GM19372 (cell line): ENCODE measurements at regions not wholly inside any gene's neighbourhood (a gene's known extent, or its start where the extent isn't known, plus 50 kb on each side); places are given as distances from the start of the nearest gene placed in this dataset.

Source experiments
- ATAC-seq: cut with Tn5 transposase; IDR thresholded peaks from one replicate; pipeline ENCODE4 v1.9.1; 2021; ENCODE audit warnings: mild to moderate bottlenecking, low read depth, moderate library complexity; ENCODE audit not compliant: unreplicated experiment

- no peak for ATAC-seq
These were observed 327.2 kb downstream of the BTG1 start for GRCh38 chr12:91818227-91819131.

- ATAC-seq: no peak
These were observed 328.1 kb downstream of the BTG1 start for GRCh38 chr12:91817517-91817916.

- ATAC-seq: no peak
These were observed 331.9 kb downstream of the BTG1 start for GRCh38 chr12:91813701-91814100.

- peak; percentile 80 for ATAC-seq
These were observed 334.0 kb downstream of the BTG1 start for GRCh38 chr12:91811481-91812287.

GRCh38 chr12:91810531-91811451 is 334.9 kb downstream of the BTG1 start:
- ATAC-seq: no peak

GRCh38 chr12:91810077-91810476 is 335.6 kb downstream of the BTG1 start:
- ATAC-seq: no peak

GRCh38 chr12:91805031-91805430 is 340.6 kb downstream of the BTG1 start:
- ATAC-seq: no peak

GRCh38 chr12:91804533-91804932 is 341.1 kb downstream of the BTG1 start:
- ATAC-seq: no peak

GRCh38 chr12:91801048-91801447 is 344.6 kb downstream of the BTG1 start:
- no peak for ATAC-seq

GRCh38 chr12:91793676-91794075 is 352.0 kb downstream of the BTG1 start:
- ATAC-seq: no peak

- ATAC-seq: no peak
These were observed 353.0 kb downstream of the BTG1 start for GRCh38 chr12:91792597-91792996.

- no peak for ATAC-seq
These were observed 359.0 kb downstream of the BTG1 start for GRCh38 chr12:91786499-91787272.

- no peak for ATAC-seq
These were observed 359.8 kb downstream of the BTG1 start for GRCh38 chr12:91785655-91786498.

GRCh38 chr12:91781114-91781513 is 364.5 kb downstream of the BTG1 start:
- no peak for ATAC-seq

GRCh38 chr12:91778938-91779400 is 366.7 kb downstream of the BTG1 start:
- ATAC-seq: peak; percentile 84

GRCh38 chr12:91778091-91778832 is 367.4 kb downstream of the BTG1 start:
- peak; percentile 49 for ATAC-seq

GRCh38 chr12:91777268-91777992 is 368.2 kb downstream of the BTG1 start:
- no peak for ATAC-seq
